HepG2 (cell line): ENCODE measurements at regions not wholly inside any gene's neighbourhood (a gene's known extent, or its start where the extent isn't known, plus 50 kb on each side); places are given as distances from the start of the nearest gene placed in this dataset.

Experiments used
- ATAC-seq: fragments of 200-7000 bp; cut with Tn5 transposase; 3 replicates; pipeline ENCODE4 v1.9.1; 2020; ENCODE audit warnings: mild to moderate bottlenecking, moderate library complexity
- BruUV-seq: library from RNA; stranded (reverse); fragments of 400-500 nt; replicated peaks from 2 replicates; lab custom pipeline; 2021; lab: Mats Ljungman, UMichigan
- CTCF ChIA-PET: fragments of 300-600 bp; formaldehyde crosslinking; extraction: SDS; loops from one replicate; lab custom pipeline; 2021; ENCODE audit warnings: low total read pairs, inconsistent platforms, low intra/inter-chr PET ratio; lab: Yijun Ruan, JAX
- POLR2A ChIA-PET: fragments of 350-600 bp; sonication (Branson Sonifier 250); formaldehyde crosslinking; loops from one replicate; lab custom pipeline; 2020; ENCODE audit warnings: antibody characterized with exemption, inconsistent platforms; lab: Yijun Ruan, JAX
- DNase-seq: peaks from one replicate; pipeline ENCODE4 v3.0.0-alpha.2; 2015; ENCODE audit warnings: low spot score
- FAIRE-seq: peaks from 3 replicates; lab custom pipeline; 2011; peaks lifted over from hg19 to GRCh38; lab: Jason Lieb, UNC
- H2AFZ ChIP-seq: one replicate; pipeline ENCODE4 v1.6.1; 2011; ENCODE audit warnings: low read length, inconsistent platforms
- H3K27ac ChIP-seq: fragments of 300-600 bp; 3 replicates; pipeline ENCODE4 v1.8.0; 2011; ENCODE audit warnings: mixed run types, mild to moderate bottlenecking, mixed read lengths, low read length, inconsistent platforms; ENCODE audit not compliant: insufficient read depth; ENCODE audit errors: extremely low read length
- H3K27me3 ChIP-seq, 2 experiments: fragments of 200-600 bp in 1 of 2; 2 replicates in 1 of 2; 3 replicates in 1 of 2; pipeline versions ENCODE4 v1.6.0 to v1.8.0; 2011; ENCODE audit warnings: low read length in 2 of 2, mild to moderate bottlenecking in 2 of 2, moderate library complexity in 2 of 2, inconsistent platforms in 1 of 2; ENCODE audit not compliant: insufficient read depth in 2 of 2, control insufficient read depth in 1 of 2
- H3K36me3 ChIP-seq, 2 experiments: fragments of 200-600 bp in 1 of 2; replicated peaks in 1 of 2; 2 replicates in 1 of 2; 3 replicates in 1 of 2; pipeline versions ENCODE4 v1.5.1 to v1.8.0; 2011; ENCODE audit warnings: low read length in 2 of 2, inconsistent platforms in 1 of 2; ENCODE audit not compliant: insufficient read depth in 2 of 2, control insufficient read depth in 1 of 2
- H3K4me1 ChIP-seq: 2 replicates; pipeline ENCODE4 v1.5.1; 2012; ENCODE audit warnings: low read length, inconsistent platforms; ENCODE audit not compliant: insufficient read depth
- H3K4me2 ChIP-seq: 2 replicates; pipeline ENCODE4 v1.6.0; 2011; ENCODE audit warnings: low read depth, low read length, inconsistent platforms
- H3K4me3 ChIP-seq, 3 experiments: fragments of 200-600 bp in 1 of 3; sonication (generic), shearing (Covaris generic) in 1 of 3; replicated peaks in 1 of 3; 2 replicates each; pipeline ENCODE4 v1.5.1; 2011 to 2016; ENCODE audit warnings: low read length in 3 of 3, inconsistent platforms in 2 of 3, low read depth in 2 of 3, mild to moderate bottlenecking in 2 of 3, control low read depth in 1 of 3, mixed read lengths in 1 of 3; ENCODE audit not compliant: insufficient read depth in 1 of 3
- H3K79me2 ChIP-seq: one replicate; pipeline ENCODE4 v1.6.1; 2011; ENCODE audit warnings: low read length, inconsistent platforms; ENCODE audit not compliant: insufficient read depth
- H3K9ac ChIP-seq: 2 replicates; pipeline ENCODE4 v1.6.0; 2011; ENCODE audit warnings: mild to moderate bottlenecking, low read depth, low read length, inconsistent platforms; ENCODE audit not compliant: insufficient read depth
- H3K9me3 ChIP-seq: 2 replicates; pipeline ENCODE4 v1.5.1; 2012; ENCODE audit warnings: mild to moderate bottlenecking, low read length
- H4K20me1 ChIP-seq: 2 replicates; pipeline ENCODE4 v1.6.0; 2011; ENCODE audit warnings: inconsistent platforms, mild to moderate bottlenecking, low read length, moderate library complexity; ENCODE audit not compliant: insufficient read depth
- CHD4 ChIP-seq: fragments of 200-600 bp; sonication (generic); IDR thresholded peaks from 2 replicates; pipeline ENCODE4 v1.7.0; 2017; ENCODE audit warnings: mild to moderate bottlenecking, low read length, borderline replicate concordance
- FLYWCH1 ChIP-seq: sonication (generic); formaldehyde crosslinking; IDR thresholded peaks from 2 replicates; pipeline ENCODE4 v1.8.1; 2023; ENCODE audit warnings: mild to moderate bottlenecking, missing genetic modification reagents
- KDM5B ChIP-seq: sonication (generic); formaldehyde crosslinking; IDR thresholded peaks from 2 replicates; pipeline ENCODE4 v1.4.0; 2020; ENCODE audit warnings: missing genetic modification reagents, mild to moderate bottlenecking, borderline replicate concordance
- POLR2AphosphoS5 ChIP-seq: IDR thresholded peaks from 2 replicates; pipeline ENCODE4 v1.6.1; 2012; ENCODE audit warnings: low read depth, low read length
- YEATS4 ChIP-seq: sonication (generic); formaldehyde crosslinking; IDR thresholded peaks from 2 replicates; pipeline ENCODE4 v1.4.0; 2020; ENCODE audit warnings: missing genetic modification reagents, borderline replicate concordance
- ZNF713 ChIP-seq: sonication (generic); formaldehyde crosslinking; IDR thresholded peaks from 2 replicates; pipeline ENCODE4 v1.4.0; 2020; ENCODE audit warnings: mild to moderate bottlenecking, missing genetic modification reagents
- ZNF768 ChIP-seq: sonication (generic); formaldehyde crosslinking; IDR thresholded peaks from 2 replicates; pipeline ENCODE4 v1.4.0; 2020; ENCODE audit warnings: missing genetic modification reagents
- WGBS: methylation state at CpG from one replicate; pipeline ENCODE4 v1.1.6; 2017; ENCODE audit warnings: low lambda C conversion rate; 5-methylcytosine and 5-hydroxymethylcytosine counted together
- in situ Hi-C: cut with HindIII; loops from 2 replicates; pipeline ENCODE4 v1.10.0; 2017; ENCODE audit warnings: low pct_unique_long_range_greater_than_20kb; ENCODE audit not compliant: extremely low pct_ligation_motif_present
- intact Hi-C: fragments of 100-400 bp; cut with micrococcal nuclease; formaldehyde crosslinking; loops from one replicate; pipeline ENCODE4 v1.10.0; 2022; ENCODE audit not compliant: unreplicated experiment
- TF ChIP-seq, protein P1 (sequence below): sonication (generic); formaldehyde crosslinking; conservative IDR thresholded peaks from 2 replicates; pipeline ENCODE4 v1.4.0; 2020; ENCODE audit warnings: mild to moderate bottlenecking, missing genetic modification reagents, moderate library complexity

DNA sequence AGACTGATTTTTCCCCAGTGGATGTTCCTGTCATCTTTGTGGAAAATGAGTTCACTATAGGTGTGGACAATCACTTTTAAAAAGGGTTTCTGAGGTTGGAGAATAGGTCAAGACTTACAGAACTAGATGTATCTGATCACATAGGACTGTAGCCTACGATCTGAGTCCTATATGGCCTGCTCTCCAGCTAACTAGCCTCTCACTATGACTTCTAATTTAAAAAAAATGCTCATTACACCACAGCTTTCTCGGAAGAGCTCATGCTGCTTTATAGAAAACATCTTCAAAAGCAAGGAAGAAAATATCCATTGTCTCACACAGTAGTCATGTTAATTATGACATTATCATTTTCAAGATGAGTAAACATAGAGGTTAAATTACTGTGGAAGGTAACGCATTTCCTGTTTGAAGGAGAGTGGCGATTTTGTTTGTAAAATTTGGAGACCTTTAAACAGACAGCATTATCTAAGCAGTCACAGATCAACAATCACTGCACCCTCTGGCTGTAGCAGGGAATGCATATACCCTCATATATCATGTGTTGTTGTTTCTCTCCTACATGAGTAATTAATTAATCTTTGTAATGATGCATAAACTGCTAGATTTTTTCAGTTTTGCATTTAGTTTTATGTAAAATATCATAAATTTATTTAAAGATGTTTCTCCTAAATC lies 573.7 kb downstream of the GABRG2 start:
- CTCF ChIA-PET, result no interaction called here
- no peak overlapping the region for H3K27ac ChIP-seq
- H3K4me2 ChIP-seq, result no peak overlapping the region
- no peaks in the 10 kb centered on the region for H4K20me1 ChIP-seq
- TF ChIP-seq YEATS4 (CRISPR knock-in tag), result no peak
- TF ChIP-seq CHD4, result no peak
- no peak for TF ChIP-seq KDM5B
- ATAC-seq (no peak), FAIRE-seq (no peak), DNase-seq (no peak)
- H3K4me3 ChIP-seq, result no peak overlapping the region
- no peaks in the 10 kb centered on the region for H3K4me1 ChIP-seq
- peaks cover 80% of the 10 kb centered on the region for H3K9me3 ChIP-seq
- H3K79me2 ChIP-seq, result no peaks in the 10 kb centered on the region
- H3K27me3 ChIP-seq, result no peaks in the 10 kb centered on the region; a peak in 1 of 5 replicates
- intact Hi-C loops (no loop called here), in situ Hi-C loops (no loop called here)
- no peak overlapping the region for H3K9ac ChIP-seq
- no TSS peak for BruUV-seq
- WGBS, result 18% methylated on average over 4 of the region's 4 CpGs
- H2AFZ ChIP-seq, result no peak overlapping the region
- H3K36me3 ChIP-seq, result no peaks in the 10 kb centered on the region
- POLR2A ChIA-PET, result no interaction called here

DNA sequence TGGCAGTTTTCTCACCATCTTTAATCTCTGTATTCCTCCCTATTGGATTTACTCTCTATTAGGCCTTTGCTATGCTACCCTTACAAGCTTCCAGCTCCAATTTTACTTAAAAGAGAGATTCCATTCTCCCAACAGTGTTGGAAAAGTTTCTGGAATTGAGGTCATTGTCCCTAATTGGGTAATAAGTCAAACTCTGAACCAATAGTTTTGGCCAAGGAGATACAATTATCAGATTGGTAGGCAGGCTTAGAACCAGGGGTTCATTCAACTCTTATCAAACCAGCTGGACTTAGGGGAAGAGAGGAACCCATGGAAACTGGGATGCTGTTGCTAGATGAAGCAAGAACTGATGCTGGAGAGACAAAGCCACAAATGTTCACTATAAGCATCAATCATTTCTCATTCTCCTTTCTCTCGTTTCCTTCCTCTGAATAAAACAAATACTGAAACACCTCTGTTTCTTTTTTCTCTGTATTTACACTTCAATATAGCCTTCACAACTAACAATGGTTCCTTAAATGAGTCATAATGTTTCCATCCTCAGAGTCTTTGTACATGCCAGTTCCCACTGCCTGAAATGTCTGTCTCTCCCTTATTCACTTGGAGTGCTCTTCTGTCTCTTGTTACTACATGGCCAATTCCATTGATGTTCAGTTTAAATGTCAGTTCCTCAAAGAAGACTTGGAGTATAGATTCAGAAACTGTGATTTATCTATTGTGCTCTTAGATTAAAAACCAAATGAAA lies 587.3 kb downstream of the GABRG2 start:
- Histone ChIP-seq H3K9me3 (peaks cover 84% of the 10 kb centered on the region), H4K20me1 (no peaks in the 10 kb centered on the region), H3K27me3 (no peaks in the 10 kb centered on the region), H3K79me2 (no peaks in the 10 kb centered on the region), H3K4me2 (no peak overlapping the region), H3K4me3 (no peak overlapping the region), H3K27ac (no peak overlapping the region), H2AFZ (no peak overlapping the region), H3K4me1 (no peaks in the 10 kb centered on the region), H3K36me3 (no peaks in the 10 kb centered on the region), H3K9ac (no peak overlapping the region)
- WGBS, result 0% methylated on average over 1 of the region's 1 CpG
- DNase-seq (no peak), FAIRE-seq (no peak), ATAC-seq (no peak)
- ChIA-PET POLR2A (no interaction called here), CTCF (no interaction called here)
- TF ChIP-seq, protein P1, sequence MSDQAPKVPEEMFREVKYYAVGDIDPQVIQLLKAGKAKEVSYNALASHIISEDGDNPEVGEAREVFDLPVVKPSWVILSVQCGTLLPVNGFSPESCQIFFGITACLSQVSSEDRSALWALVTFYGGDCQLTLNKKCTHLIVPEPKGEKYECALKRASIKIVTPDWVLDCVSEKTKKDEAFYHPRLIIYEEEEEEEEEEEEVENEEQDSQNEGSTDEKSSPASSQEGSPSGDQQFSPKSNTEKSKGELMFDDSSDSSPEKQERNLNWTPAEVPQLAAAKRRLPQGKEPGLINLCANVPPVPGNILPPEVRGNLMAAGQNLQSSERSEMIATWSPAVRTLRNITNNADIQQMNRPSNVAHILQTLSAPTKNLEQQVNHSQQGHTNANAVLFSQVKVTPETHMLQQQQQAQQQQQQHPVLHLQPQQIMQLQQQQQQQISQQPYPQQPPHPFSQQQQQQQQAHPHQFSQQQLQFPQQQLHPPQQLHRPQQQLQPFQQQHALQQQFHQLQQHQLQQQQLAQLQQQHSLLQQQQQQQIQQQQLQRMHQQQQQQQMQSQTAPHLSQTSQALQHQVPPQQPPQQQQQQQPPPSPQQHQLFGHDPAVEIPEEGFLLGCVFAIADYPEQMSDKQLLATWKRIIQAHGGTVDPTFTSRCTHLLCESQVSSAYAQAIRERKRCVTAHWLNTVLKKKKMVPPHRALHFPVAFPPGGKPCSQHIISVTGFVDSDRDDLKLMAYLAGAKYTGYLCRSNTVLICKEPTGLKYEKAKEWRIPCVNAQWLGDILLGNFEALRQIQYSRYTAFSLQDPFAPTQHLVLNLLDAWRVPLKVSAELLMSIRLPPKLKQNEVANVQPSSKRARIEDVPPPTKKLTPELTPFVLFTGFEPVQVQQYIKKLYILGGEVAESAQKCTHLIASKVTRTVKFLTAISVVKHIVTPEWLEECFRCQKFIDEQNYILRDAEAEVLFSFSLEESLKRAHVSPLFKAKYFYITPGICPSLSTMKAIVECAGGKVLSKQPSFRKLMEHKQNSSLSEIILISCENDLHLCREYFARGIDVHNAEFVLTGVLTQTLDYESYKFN (CRISPR knock-in tag), result no peak
- no peak for TF ChIP-seq FLYWCH1 (CRISPR knock-in tag)
- TF ChIP-seq ZNF713 (CRISPR knock-in tag), result no peak
- no peak for TF ChIP-seq POLR2AphosphoS5
- TF ChIP-seq ZNF768 (CRISPR knock-in tag), result no peak
- BruUV-seq, result no TSS peak
- in situ Hi-C loops (no loop called here), intact Hi-C loops (no loop called here)
